GM19035 (cell line): ENCODE measurements at regions not wholly inside any gene's neighbourhood (a gene's known extent, or its start where the extent isn't known, plus 50 kb on each side); places are given as distances from the start of the nearest gene placed in this dataset.

ENCODE experiments used
- ATAC-seq: cut with Tn5 transposase; IDR thresholded peaks from one replicate; pipeline ENCODE4 v1.9.1; 2021; ENCODE audit not compliant: unreplicated experiment

GRCh38 chr7:16320099-16320660 lies 101.2 kb downstream of the CRPPA start:
- ATAC-seq: no peak

GRCh38 chr7:16318989-16319915 lies 102.1 kb downstream of the CRPPA start:
- no peak for ATAC-seq

- no peak for ATAC-seq
Measured at GRCh38 chr7:16318463-16318862, 102.9 kb downstream of the CRPPA start.

GRCh38 chr7:16317406-16317805 lies 103.9 kb downstream of the CRPPA start:
- no peak for ATAC-seq

- no peak for ATAC-seq
Measured at GRCh38 chr7:16315280-16315679, 106.1 kb downstream of the CRPPA start.

- ATAC-seq: no peak
Measured at GRCh38 chr7:16309129-16309528, 112.2 kb downstream of the CRPPA start.

- no peak for ATAC-seq
Measured at GRCh38 chr7:16301291-16301690, 120.0 kb downstream of the CRPPA start.

- no peak for ATAC-seq
Measured at GRCh38 chr7:16300361-16300895, 120.9 kb downstream of the CRPPA start.

- ATAC-seq: no peak
Measured at GRCh38 chr7:16299853-16300252, 121.5 kb downstream of the CRPPA start.

GRCh38 chr7:16298221-16298620 lies 123.1 kb downstream of the CRPPA start:
- no peak for ATAC-seq

GRCh38 chr7:16295558-16295957 lies 125.8 kb downstream of the CRPPA start:
- no peak for ATAC-seq

GRCh38 chr7:16293669-16294425 lies 127.5 kb downstream of the CRPPA start:
- ATAC-seq: no peak

GRCh38 chr7:16284581-16284980 lies 136.8 kb downstream of the CRPPA start:
- no peak for ATAC-seq

- no peak for ATAC-seq
Measured at GRCh38 chr7:16278167-16278787, 143.1 kb downstream of the CRPPA start.

- ATAC-seq: no peak
Measured at GRCh38 chr7:16271990-16272665, 149.2 kb downstream of the CRPPA start.

GRCh38 chr7:16271355-16271915 lies 149.9 kb downstream of the CRPPA start:
- ATAC-seq: no peak

GRCh38 chr7:16270844-16271243 lies 150.5 kb downstream of the CRPPA start:
- ATAC-seq: no peak

- ATAC-seq: no peak
Measured at GRCh38 chr7:16268821-16269768, 152.2 kb downstream of the CRPPA start.
